Tibial artery (tissue), 4 donors: ENCODE measurements at regions not wholly inside any gene's neighbourhood (a gene's known extent, or its start where the extent isn't known, plus 50 kb on each side); places are given as distances from the start of the nearest gene placed in this dataset.

Experiments
- DNase-seq, 2 donors: peaks; one replicate each; pipeline ENCODE4 v3.0.0-alpha.2; 2019
- H3K27ac ChIP-seq, 2 donors: fragments of 200-600 bp; sonication (generic) in 1 of 2; 1 replicate in 1 of 2; 2 replicates in 1 of 2; pipeline ENCODE4 v1.5.1; 2018 to 2019; ENCODE audit warnings: mild to moderate bottlenecking in 1 of 2
- H3K27me3 ChIP-seq, 2 donors: fragments of 200-600 bp; sonication (generic) in 1 of 2; one replicate each; pipeline versions ENCODE4 v1.5.1 to v1.6.0; 2016 to 2019
- H3K36me3 ChIP-seq, 3 donors: fragments of 200-600 bp; sonication (generic) in 2 of 3; one replicate each; pipeline ENCODE4 v1.5.1; 2016 to 2019; ENCODE audit warnings: mild to moderate bottlenecking in 2 of 3
- H3K4me1 ChIP-seq, 4 donors: fragments of 200-600 bp; sonication (generic) in 2 of 4; 1 replicate in 3 of 4; 2 replicates in 1 of 4; pipeline ENCODE4 v1.5.1; 2016 to 2019
- H3K4me3 ChIP-seq, 2 donors: fragments of 200-600 bp; sonication (generic) in 1 of 2; 1 replicate in 1 of 2; 2 replicates in 1 of 2; pipeline ENCODE4 v1.5.1; 2018 to 2019; ENCODE audit warnings: mild to moderate bottlenecking in 2 of 2
- H3K9me3 ChIP-seq, 3 donors: fragments of 200-600 bp; sonication (generic) in 1 of 3; one replicate each; pipeline ENCODE4 v1.5.1; 2016 to 2019
- intact Hi-C: fragments of 100-400 bp; cut with DNase I; formaldehyde crosslinking; loops from one replicate; pipeline ENCODE4 v1.15.0; 2023; ENCODE audit warnings: low total_unique reads
- TF ChIP-seq, protein P1 (sequence below), 2 experiments: fragments of 200-600 bp in 1 of 2; fragments of 450-650 bp in 1 of 2; IDR thresholded peaks; one replicate each; pipeline ENCODE4 v1.5.1; 2017 to 2019; ENCODE audit warnings: antibody characterized with exemption in 2 of 2, mild to moderate bottlenecking in 1 of 2, moderate library complexity in 1 of 2

DNA sequence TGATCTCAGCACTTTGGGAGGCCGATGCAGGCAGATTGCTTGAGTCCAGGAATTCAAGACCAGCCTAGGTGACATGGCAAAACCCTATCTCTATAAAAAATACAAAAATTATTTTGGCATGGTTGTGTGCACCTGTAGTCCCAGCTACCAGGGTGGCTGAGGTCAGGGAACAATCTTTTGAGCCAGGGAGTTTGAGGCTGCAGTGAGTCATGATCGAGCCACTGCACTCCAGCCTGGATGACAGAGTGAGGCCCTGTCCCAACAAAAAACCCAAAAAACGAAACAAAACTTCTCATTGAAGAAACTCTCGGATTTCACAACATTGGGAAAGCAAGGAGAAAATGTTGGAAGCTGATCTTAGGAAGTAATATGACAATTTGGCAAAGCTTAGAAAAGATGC lies 317.3 kb upstream of the MGAT5 start:
- intact Hi-C loops: no loop called here
- DNase-seq: no peak
- Histone ChIP-seq H3K27me3 (no peaks in the 10 kb centered on the region), H3K4me3 (no peak overlapping the region), H3K4me1 (no peaks in the 10 kb centered on the region), H3K9me3 (no peaks in the 10 kb centered on the region), H3K36me3 (no peaks in the 10 kb centered on the region), H3K27ac (no peak overlapping the region)
- TF ChIP-seq, protein P1, sequence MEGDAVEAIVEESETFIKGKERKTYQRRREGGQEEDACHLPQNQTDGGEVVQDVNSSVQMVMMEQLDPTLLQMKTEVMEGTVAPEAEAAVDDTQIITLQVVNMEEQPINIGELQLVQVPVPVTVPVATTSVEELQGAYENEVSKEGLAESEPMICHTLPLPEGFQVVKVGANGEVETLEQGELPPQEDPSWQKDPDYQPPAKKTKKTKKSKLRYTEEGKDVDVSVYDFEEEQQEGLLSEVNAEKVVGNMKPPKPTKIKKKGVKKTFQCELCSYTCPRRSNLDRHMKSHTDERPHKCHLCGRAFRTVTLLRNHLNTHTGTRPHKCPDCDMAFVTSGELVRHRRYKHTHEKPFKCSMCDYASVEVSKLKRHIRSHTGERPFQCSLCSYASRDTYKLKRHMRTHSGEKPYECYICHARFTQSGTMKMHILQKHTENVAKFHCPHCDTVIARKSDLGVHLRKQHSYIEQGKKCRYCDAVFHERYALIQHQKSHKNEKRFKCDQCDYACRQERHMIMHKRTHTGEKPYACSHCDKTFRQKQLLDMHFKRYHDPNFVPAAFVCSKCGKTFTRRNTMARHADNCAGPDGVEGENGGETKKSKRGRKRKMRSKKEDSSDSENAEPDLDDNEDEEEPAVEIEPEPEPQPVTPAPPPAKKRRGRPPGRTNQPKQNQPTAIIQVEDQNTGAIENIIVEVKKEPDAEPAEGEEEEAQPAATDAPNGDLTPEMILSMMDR (IDR thresholded peaks at IDR 0.05): no peak

DNA sequence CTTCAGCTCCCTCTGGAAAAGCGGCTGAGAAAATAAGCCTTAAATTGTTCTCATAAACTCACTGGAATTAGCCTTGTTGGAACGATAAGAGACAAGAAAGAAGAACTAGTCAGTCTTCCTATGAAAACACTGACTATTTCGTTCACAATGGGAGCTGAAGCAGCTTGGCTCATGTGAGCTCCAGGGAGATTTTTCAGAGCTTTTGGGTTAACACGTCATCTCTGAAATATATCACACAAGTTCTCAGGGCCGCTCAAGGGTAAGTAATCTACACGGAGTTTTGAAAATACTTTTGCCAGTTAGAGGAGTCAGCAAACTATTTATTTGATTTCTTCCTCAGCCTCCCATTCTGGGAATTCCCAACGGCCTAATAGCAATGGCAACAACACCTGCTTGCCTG lies 316.2 kb upstream of the MGAT5 start:
- H3K4me3 ChIP-seq: no peak overlapping the region
- no peaks in the 10 kb centered on the region for H3K27me3 ChIP-seq
- H3K9me3 ChIP-seq: no peaks in the 10 kb centered on the region
- H3K4me1 ChIP-seq: no peaks in the 10 kb centered on the region
- no peak for DNase-seq
- TF ChIP-seq, protein P1 (IDR thresholded peaks at IDR 0.05): no peak
- H3K27ac ChIP-seq: no peak overlapping the region
- intact Hi-C loops: no loop called here
- no peaks in the 10 kb centered on the region for H3K36me3 ChIP-seq

DNA sequence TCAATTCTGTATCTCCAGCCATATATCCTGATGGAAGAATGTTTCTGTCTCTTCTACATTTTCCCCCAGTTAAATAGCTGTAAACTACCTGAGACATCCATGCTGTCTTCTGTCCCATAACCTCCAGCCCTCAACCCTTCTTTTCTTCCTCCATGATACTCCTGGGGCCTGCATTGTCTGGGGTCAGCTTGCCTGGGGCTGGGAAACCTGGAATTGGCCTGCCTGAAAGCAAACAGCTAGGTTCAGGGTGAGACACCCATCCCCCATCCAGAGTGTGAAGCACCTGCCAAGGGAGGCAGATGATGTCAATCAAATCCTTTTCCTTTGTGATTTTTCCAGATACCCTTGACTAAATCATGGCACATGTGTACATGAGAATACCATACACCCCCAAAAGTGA lies 313.7 kb upstream of the MGAT5 start:
- Histone ChIP-seq H3K4me1 (no peaks in the 10 kb centered on the region), H3K27ac (no peak overlapping the region), H3K27me3 (no peaks in the 10 kb centered on the region), H3K36me3 (no peaks in the 10 kb centered on the region), H3K4me3 (no peak overlapping the region), H3K9me3 (no peaks in the 10 kb centered on the region)
- TF ChIP-seq, protein P1 (IDR thresholded peaks at IDR 0.05): no peak
- intact Hi-C loops: no loop called here
- DNase-seq: no peak

DNA sequence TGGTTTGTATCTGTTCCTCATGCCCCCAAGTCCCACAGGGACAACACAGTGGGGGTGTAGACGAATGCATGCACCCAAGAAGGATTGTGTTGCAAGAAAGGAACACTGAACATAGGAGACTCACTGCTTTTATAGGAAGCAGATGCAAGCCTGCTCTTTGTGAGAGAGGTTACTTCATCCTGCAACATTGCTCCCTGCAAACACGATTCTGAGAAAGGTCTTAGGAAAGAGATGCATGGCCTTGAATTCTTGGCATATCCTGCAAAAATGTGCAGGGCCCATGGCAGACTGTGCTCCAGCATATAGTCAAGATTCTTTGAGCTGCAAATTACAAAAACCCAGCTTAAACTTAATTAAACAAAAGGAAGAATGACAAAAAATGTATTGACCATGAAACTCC lies 312.2 kb upstream of the MGAT5 start:
- Histone ChIP-seq H3K27ac (no peak overlapping the region), H3K36me3 (no peaks in the 10 kb centered on the region), H3K9me3 (no peaks in the 10 kb centered on the region), H3K27me3 (no peaks in the 10 kb centered on the region), H3K4me3 (no peak overlapping the region), H3K4me1 (no peaks in the 10 kb centered on the region)
- no peak for DNase-seq
- intact Hi-C loops: no loop called here
- TF ChIP-seq, protein P1 (IDR thresholded peaks at IDR 0.05): no peak

DNA sequence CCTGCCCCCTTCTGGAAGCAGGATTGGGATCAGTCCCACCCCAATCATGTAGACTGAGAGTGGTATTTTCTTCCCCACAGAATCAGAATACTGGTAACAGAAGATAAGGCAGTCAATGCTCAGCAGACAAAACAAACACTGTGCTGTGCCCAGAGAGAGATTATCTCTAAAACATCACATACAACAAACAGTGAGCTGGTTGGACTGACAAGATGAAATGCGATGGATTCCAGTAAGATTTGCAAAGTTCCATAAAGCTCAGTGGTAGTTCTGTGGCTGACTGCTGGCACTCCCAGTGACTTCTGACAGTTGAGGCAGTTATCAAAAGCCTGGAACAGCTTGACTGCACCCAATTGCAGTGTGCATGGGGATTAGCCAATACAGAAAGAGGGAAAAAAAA lies 311.5 kb upstream of the MGAT5 start:
- Histone ChIP-seq H3K4me3 (no peak overlapping the region), H3K27ac (no peak overlapping the region), H3K27me3 (no peaks in the 10 kb centered on the region), H3K9me3 (no peaks in the 10 kb centered on the region), H3K4me1 (no peaks in the 10 kb centered on the region), H3K36me3 (no peaks in the 10 kb centered on the region)
- intact Hi-C loops: no loop called here
- TF ChIP-seq, protein P1 (IDR thresholded peaks at IDR 0.05): no peak
- DNase-seq: no peak

DNA sequence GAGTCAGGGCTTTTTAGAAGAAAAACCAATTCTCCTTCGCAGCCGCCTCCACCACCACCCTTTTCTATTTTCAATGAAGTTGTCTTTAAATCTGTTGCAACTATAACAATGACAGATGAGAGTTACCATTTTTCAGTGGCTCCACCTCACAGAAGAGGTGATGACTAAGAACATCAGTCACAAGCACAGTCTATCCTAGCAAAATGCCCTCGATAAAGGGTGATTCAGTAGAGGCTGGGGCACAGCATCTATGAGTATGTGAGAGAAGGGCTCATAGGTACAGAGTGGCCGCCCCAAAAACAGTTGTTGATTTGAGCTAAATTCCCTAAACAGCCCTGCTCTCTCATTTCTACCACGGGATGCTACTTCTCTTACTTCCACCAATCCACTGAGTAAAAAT lies 310.8 kb upstream of the MGAT5 start:
- intact Hi-C loops: no loop called here

More for the DNA sequence above, 310.8 kb upstream of the MGAT5 start:
- DNase-seq: no peak
- Histone ChIP-seq H3K9me3 (no peaks in the 10 kb centered on the region), H3K27ac (no peak overlapping the region), H3K36me3 (no peaks in the 10 kb centered on the region), H3K27me3 (no peaks in the 10 kb centered on the region), H3K4me1 (no peaks in the 10 kb centered on the region), H3K4me3 (no peak overlapping the region)
- TF ChIP-seq, protein P1 (IDR thresholded peaks at IDR 0.05): no peak
